SU-DHL-6 (cell line): ENCODE measurements at regions not wholly inside any gene's neighbourhood (a gene's known extent, or its start where the extent isn't known, plus 50 kb on each side); places are given as distances from the start of the nearest gene placed in this dataset.

ENCODE experiments used
- H2AFZ ChIP-seq: fragments of 200-600 bp; sonication (generic); 2 replicates; pipeline ENCODE4 v1.6.1; 2014; ENCODE audit warnings: low read depth, mild to moderate bottlenecking, moderate library complexity, mixed read lengths, antibody characterized with exemption, low read length; ENCODE audit not compliant: severe bottlenecking
- H3F3A ChIP-seq: fragments of 200-600 bp; shearing (Covaris generic); 2 replicates; pipeline ENCODE4 v1.6.0; 2016; ENCODE audit warnings: antibody characterized with exemption, mild to moderate bottlenecking; ENCODE audit not compliant: insufficient read depth
- H3K27ac ChIP-seq: fragments of 200-600 bp; sonication (generic); 2 replicates; pipeline ENCODE4 v1.5.1; 2016; ENCODE audit warnings: low read depth, mild to moderate bottlenecking, low read length, moderate library complexity, mixed read lengths
- H3K27me3 ChIP-seq: fragments of 200-600 bp; sonication (generic), shearing (Covaris generic); 2 replicates; pipeline ENCODE4 v1.6.0; 2014; ENCODE audit warnings: mild to moderate bottlenecking, low read length
- H3K36me3 ChIP-seq: fragments of 200-600 bp; sonication (generic); 2 replicates; pipeline ENCODE4 v1.6.1; 2014; ENCODE audit warnings: mild to moderate bottlenecking, low read length, mixed read lengths
- H3K4me2 ChIP-seq: fragments of 300-600, 200-600 bp; shearing (Covaris generic), sonication (generic); 2 replicates; pipeline ENCODE4 v1.6.0; 2014; ENCODE audit warnings: low read length, low read depth, mild to moderate bottlenecking; ENCODE audit not compliant: poor library complexity, severe bottlenecking
- H3K4me3 ChIP-seq: fragments of 200-600 bp; sonication (generic); 2 replicates; pipeline ENCODE4 v1.5.1; 2014; ENCODE audit warnings: antibody characterized with exemption, low read length, mild to moderate bottlenecking, mixed read lengths; ENCODE audit not compliant: insufficient read depth, poor library complexity, severe bottlenecking
- H3K79me2 ChIP-seq: fragments of 200-600 bp; sonication (generic); 2 replicates; pipeline ENCODE4 v1.6.1; 2014; ENCODE audit warnings: mild to moderate bottlenecking, low read length, moderate library complexity; ENCODE audit not compliant: insufficient read depth
- H3K9ac ChIP-seq: fragments of 200-600 bp; sonication (generic); 2 replicates; pipeline ENCODE4 v1.7.0; 2014; ENCODE audit warnings: mild to moderate bottlenecking, low read length
- H3K9me2 ChIP-seq: fragments of 200-600 bp; sonication (generic); replicated peaks from 2 replicates; pipeline ENCODE4 v1.6.1; 2014; ENCODE audit warnings: low read length; ENCODE audit not compliant: insufficient read depth
- H3K9me3 ChIP-seq: fragments of 200-600 bp; sonication (generic); 2 replicates; pipeline ENCODE4 v1.6.1; 2014; ENCODE audit warnings: low read length, mixed read lengths; ENCODE audit not compliant: insufficient read depth
- H4K20me1 ChIP-seq: fragments of 200-600 bp; sonication (generic); 2 replicates; pipeline ENCODE4 v1.6.1; 2014; ENCODE audit warnings: low read depth, mild to moderate bottlenecking, antibody characterized with exemption, low read length, moderate library complexity, mixed read lengths
- CTCF ChIP-seq: fragments of 200-600 bp; sonication (generic); IDR thresholded peaks from one replicate; pipeline ENCODE4 v1.5.1; 2017; ENCODE audit warnings: antibody characterized with exemption, mild to moderate bottlenecking, low read length, moderate library complexity; ENCODE audit not compliant: insufficient read depth, poor library complexity, severe bottlenecking
- EZH2phosphoT487 ChIP-seq: fragments of 200-600 bp; sonication (generic), shearing (Covaris generic); conservative IDR thresholded peaks from 2 replicates; pipeline ENCODE4 v1.6.1; 2018; ENCODE audit warnings: mild to moderate bottlenecking, antibody characterized with exemption, low read length, moderate library complexity, mixed read lengths

DNA sequence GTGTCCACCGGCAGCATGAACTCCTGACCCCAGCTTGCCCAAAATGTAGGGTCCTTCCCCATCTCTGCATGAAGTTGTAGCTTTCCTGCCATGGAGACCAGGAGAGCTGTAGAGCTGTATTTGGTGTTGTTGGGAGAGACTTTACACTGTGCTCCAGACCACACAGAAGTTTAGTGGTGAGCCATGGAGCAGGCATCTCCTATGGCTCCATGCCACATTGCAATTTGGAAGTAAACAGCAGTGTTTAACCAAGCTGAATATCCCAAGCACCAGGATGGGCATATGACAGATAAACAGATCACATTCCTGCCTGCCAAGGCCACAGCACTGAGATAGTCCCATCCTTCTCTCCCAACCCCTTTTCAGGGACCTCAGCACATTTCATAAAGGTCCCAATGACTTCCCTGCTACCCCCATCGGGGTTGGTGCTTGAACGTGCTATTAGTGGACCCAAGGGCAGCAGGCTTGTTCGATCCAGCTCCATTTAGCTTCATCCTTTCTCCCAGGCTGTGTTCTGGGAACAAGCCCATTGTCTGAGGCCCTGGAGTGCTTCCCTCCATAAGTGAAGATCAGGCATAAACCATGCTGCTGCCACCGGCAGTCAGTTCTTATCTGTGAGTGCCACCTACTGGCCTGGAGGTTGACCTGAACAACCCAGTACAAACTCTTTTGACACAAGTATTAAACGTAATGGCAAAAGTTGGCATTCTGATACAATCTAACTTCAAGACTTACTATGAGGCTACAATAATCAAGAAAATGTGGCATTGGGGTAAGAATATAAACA lies 172.3 kb upstream of the ATXN7L3B start:
- Histone ChIP-seq H3K36me3 (no peaks in the 10 kb centered on the region), H2AFZ (peak overlapping the region; percentile 44), H3K4me3 (no peak overlapping the region), H3K79me2 (no peaks in the 10 kb centered on the region), H3K9ac (no peak overlapping the region), H3K27ac (no peak overlapping the region), H3K27me3 (no peaks in the 10 kb centered on the region), H4K20me1 (no peaks in the 10 kb centered on the region), H3K9me2 (no peaks in the 10 kb centered on the region), H3K9me3 (no peaks in the 10 kb centered on the region), H3K4me2 (no peak overlapping the region), H3F3A (no peaks in the 10 kb centered on the region)
- TF ChIP-seq EZH2phosphoT487 (no peak), CTCF (peak; percentile 56)

DNA sequence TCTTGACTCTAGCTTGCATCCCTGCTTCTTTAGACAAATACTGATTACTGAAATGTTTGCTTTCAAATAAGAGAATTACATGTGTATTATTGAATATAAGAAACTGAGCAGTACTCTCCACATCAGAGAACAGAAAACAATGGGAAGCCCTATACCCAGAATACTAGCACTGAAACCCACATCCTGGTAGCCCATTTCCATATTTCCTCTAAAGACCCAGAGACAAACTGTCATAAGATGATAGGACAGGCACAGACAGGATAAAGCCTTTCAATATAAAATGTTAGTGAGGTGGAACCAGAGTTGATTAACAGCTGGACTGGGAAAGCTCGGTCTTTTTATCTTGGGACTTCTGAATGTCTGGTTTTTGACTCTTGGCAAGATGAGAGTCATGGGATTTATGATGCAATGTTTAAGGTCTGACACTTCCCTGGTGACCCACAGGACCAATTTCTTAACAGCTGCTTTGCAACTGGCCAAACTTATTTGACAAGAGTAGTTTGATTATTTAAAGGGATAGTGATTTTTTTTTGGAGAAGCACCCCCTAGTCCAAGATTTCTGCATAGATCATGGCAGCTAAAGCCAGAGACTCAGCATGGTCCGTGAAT lies 166.9 kb upstream of the ATXN7L3B start:
- Histone ChIP-seq H3K36me3 (no peaks in the 10 kb centered on the region), H3K9me3 (no peaks in the 10 kb centered on the region), H3K27me3 (no peaks in the 10 kb centered on the region), H3K9ac (no peak overlapping the region), H3K9me2 (no peaks in the 10 kb centered on the region), H4K20me1 (no peaks in the 10 kb centered on the region), H3K4me2 (no peak overlapping the region), H3K27ac (no peak overlapping the region), H3F3A (no peaks in the 10 kb centered on the region), H3K79me2 (no peaks in the 10 kb centered on the region), H2AFZ (no peak overlapping the region), H3K4me3 (no peak overlapping the region)
- TF ChIP-seq EZH2phosphoT487, result no peak
- no peak for TF ChIP-seq CTCF

- Histone ChIP-seq H3K9me3 (no peaks in the 10 kb centered on the region), H3K9ac (no peak overlapping the region), H3K4me2 (no peak overlapping the region), H3K4me3 (no peak overlapping the region), H3K27ac (no peak overlapping the region), H3K36me3 (no peaks in the 10 kb centered on the region), H3F3A (no peaks in the 10 kb centered on the region), H3K9me2 (no peaks in the 10 kb centered on the region), H2AFZ (no peak overlapping the region), H3K79me2 (no peaks in the 10 kb centered on the region), H3K27me3 (no peaks in the 10 kb centered on the region), H4K20me1 (no peaks in the 10 kb centered on the region)
- TF ChIP-seq EZH2phosphoT487, result no peak
- no peak for TF ChIP-seq CTCF
These were observed 158.5 kb upstream of the ATXN7L3B start for GRCh38 chr12:74379114-74379513.
